NOMO-1 treated with dmso at 0.1 percent for 144 hours (cell line): ENCODE measurements at regions not wholly inside any gene's neighbourhood (a gene's known extent, or its start where the extent isn't known, plus 50 kb on each side); places are given as distances from the start of the nearest gene placed in this dataset.

Experiments used
- DNase-seq: peaks from one replicate; lab custom pipeline; 2025; ENCODE audit not compliant: unreplicated experiment; lab: John Stamatoyannopoulos, UW

- DNase-seq = no peak
Measured at GRCh38 chr4:18536428-18536827, 514.9 kb upstream of the LCORL start.

- no peak for DNase-seq
Measured at GRCh38 chr4:18535948-18536347, 514.4 kb upstream of the LCORL start.

GRCh38 chr4:18533262-18533775, 511.8 kb upstream of the LCORL start:
- no peak for DNase-seq

- DNase-seq = no peak
Measured at GRCh38 chr4:18531731-18532130, 510.2 kb upstream of the LCORL start.

GRCh38 chr4:18529482-18529881, 507.9 kb upstream of the LCORL start:
- no peak for DNase-seq

- DNase-seq = no peak
Measured at GRCh38 chr4:18524667-18525066, 503.1 kb upstream of the LCORL start.

- DNase-seq = no peak
Measured at GRCh38 chr4:18518098-18518497, 496.5 kb upstream of the LCORL start.

GRCh38 chr4:18513861-18514260, 492.3 kb upstream of the LCORL start:
- DNase-seq = no peak

GRCh38 chr4:18512718-18513117, 491.2 kb upstream of the LCORL start:
- no peak for DNase-seq

GRCh38 chr4:18511727-18512126, 490.2 kb upstream of the LCORL start:
- DNase-seq = no peak

- no peak for DNase-seq
Measured at GRCh38 chr4:18508786-18509185, 487.2 kb upstream of the LCORL start.

- no peak for DNase-seq
Measured at GRCh38 chr4:18480928-18481327, 459.4 kb upstream of the LCORL start.

GRCh38 chr4:18480342-18480741, 458.8 kb upstream of the LCORL start:
- no peak for DNase-seq

GRCh38 chr4:18479825-18480224, 458.3 kb upstream of the LCORL start:
- no peak for DNase-seq

GRCh38 chr4:18463987-18464559, 442.5 kb upstream of the LCORL start:
- no peak for DNase-seq

- DNase-seq = no peak
Measured at GRCh38 chr4:18458465-18458864, 436.9 kb upstream of the LCORL start.

GRCh38 chr4:18454349-18454748, 432.8 kb upstream of the LCORL start:
- DNase-seq = no peak

- DNase-seq = no peak
Measured at GRCh38 chr4:18445110-18445509, 423.6 kb upstream of the LCORL start.

GRCh38 chr4:18444206-18444605, 422.7 kb upstream of the LCORL start:
- no peak for DNase-seq

- no peak for DNase-seq
Measured at GRCh38 chr4:18442957-18443356, 421.4 kb upstream of the LCORL start.

- DNase-seq = no peak
Measured at GRCh38 chr4:18441676-18442075, 420.1 kb upstream of the LCORL start.

GRCh38 chr4:18441203-18441590, 419.6 kb upstream of the LCORL start:
- no peak for DNase-seq

- DNase-seq = no peak
Measured at GRCh38 chr4:18440527-18441202, 419.1 kb upstream of the LCORL start.
